ENCODE measurements at regions not wholly inside any gene's neighbourhood (a gene's known extent, or its start where the extent isn't known, plus 50 kb on each side); places are given as distances from the start of the nearest gene placed in this dataset.
A peak's percentile ranks its signal among the peaks of the same experiment; 100 is the strongest.

GRCh38 chr5:87785554-87786335 lies 373.0 kb upstream of the CCNH start:
- TF ChIP-seq CTCF (IDR thresholded peaks at IDR 0.05) = no peak
- DNase-seq (ENCODE audit: low spot score) = no peak
- no peak for ATAC-seq (ENCODE audit: low FRiP score)

GRCh38 chr5:87784879-87785495 lies 372.3 kb upstream of the CCNH start:
- ATAC-seq (ENCODE audit: low FRiP score) (no peak), DNase-seq (ENCODE audit: low spot score) (no peak)
- no peak for TF ChIP-seq CTCF (IDR thresholded peaks at IDR 0.05)

- no peak for ATAC-seq (ENCODE audit: low FRiP score)
- no peak for TF ChIP-seq CTCF (IDR thresholded peaks at IDR 0.05)
- no peak for DNase-seq (ENCODE audit: low spot score)
Measured at GRCh38 chr5:87784311-87784710, 371.6 kb upstream of the CCNH start.

- TF ChIP-seq CTCF (IDR thresholded peaks at IDR 0.05) = no peak
- DNase-seq (ENCODE audit: low spot score) = no peak
Measured at GRCh38 chr5:87782916-87783315, 370.2 kb upstream of the CCNH start.

GRCh38 chr5:87781976-87782375 lies 369.2 kb upstream of the CCNH start:
- DNase-seq (ENCODE audit: low spot score) = no peak
- no peak for TF ChIP-seq CTCF (IDR thresholded peaks at IDR 0.05)
- no peak for ATAC-seq (ENCODE audit: low FRiP score)

More at GRCh38 chr5:87782916-87783315, 370.2 kb upstream of the CCNH start:
- ATAC-seq (ENCODE audit: low FRiP score) = no peak

- peak; percentile 40 for DNase-seq (ENCODE audit: low spot score)
- TF ChIP-seq CTCF (IDR thresholded peaks at IDR 0.05) = peak in 1 of 3 donors; percentile 60
Measured at GRCh38 chr5:87780831-87781760, 368.4 kb upstream of the CCNH start.

More at GRCh38 chr5:87780831-87781760, 368.4 kb upstream of the CCNH start:
- ATAC-seq (ENCODE audit: low FRiP score) = peak; percentile 71
